AG04449 (cell line): ENCODE measurements at regions not wholly inside any gene's neighbourhood (a gene's known extent, or its start where the extent isn't known, plus 50 kb on each side); places are given as distances from the start of the nearest gene placed in this dataset.
A peak's percentile ranks its signal among the peaks of the same experiment; 100 is the strongest.

Source experiments
- CTCF ChIA-PET: fragments of 350-600 bp; formaldehyde crosslinking; extraction: SDS; loops from one replicate; lab custom pipeline; 2021; ENCODE audit warnings: antibody characterized with exemption; lab: Yijun Ruan, JAX
- POLR2A ChIA-PET: fragments of 400-600, 350-600 bp; formaldehyde crosslinking; extraction: SDS; loops from one replicate; lab custom pipeline; 2020; ENCODE audit warnings: antibody characterized with exemption, inconsistent platforms; lab: Yijun Ruan, JAX
- DNase-seq: peaks from one replicate; pipeline ENCODE4 v3.0.0-alpha.2; 2010; ENCODE audit warnings: low read depth, low spot score
- H3K4me3 ChIP-seq: 2 replicates; pipeline ENCODE4 v1.5.1; 2011; ENCODE audit warnings: low read depth, mild to moderate bottlenecking, control low read depth, low read length
- TF ChIP-seq, protein P1 (sequence below): IDR thresholded peaks from one replicate; pipeline ENCODE4 v1.5.1; 2011; ENCODE audit warnings: mild to moderate bottlenecking, moderate library complexity, low read length, control low read depth, inconsistent platforms; ENCODE audit not compliant: insufficient read depth; ENCODE audit errors: missing control alignments

DNA sequence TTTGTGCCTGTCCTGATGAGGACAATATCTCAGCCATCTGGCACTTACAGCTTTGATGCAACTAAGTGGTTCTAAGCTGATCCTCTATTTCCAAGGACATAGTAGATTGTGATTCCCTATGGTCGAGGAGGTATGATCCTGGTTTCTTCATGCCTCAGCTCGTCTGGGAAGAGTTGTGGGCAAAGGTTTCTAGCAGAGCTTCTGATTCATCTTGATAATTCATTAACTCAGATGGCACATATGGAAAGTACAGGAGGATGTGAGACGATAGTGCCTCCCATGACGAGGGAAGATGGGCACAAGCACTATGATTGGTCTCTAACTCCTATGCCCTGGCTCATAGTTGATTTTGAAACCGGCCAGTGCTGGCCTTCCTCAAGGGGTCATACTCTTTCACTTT, 334.2 kb upstream of the SEMA6D start:
- DNase-seq = no peak
- ChIA-PET POLR2A (interaction anchor here (1.0 kb wide), 1 partner anchor 32 kb away, joined by 3 read pairs; no protein-coding TSS in a partner anchor), CTCF (interaction anchor here (1.1 to 3.6 kb wide), 2 partner anchors 10 to 15 kb away, joined by 3 to 28 read pairs; no protein-coding TSS in a partner anchor)
- H3K4me3 ChIP-seq = no peak overlapping the region
- TF ChIP-seq, protein P1, sequence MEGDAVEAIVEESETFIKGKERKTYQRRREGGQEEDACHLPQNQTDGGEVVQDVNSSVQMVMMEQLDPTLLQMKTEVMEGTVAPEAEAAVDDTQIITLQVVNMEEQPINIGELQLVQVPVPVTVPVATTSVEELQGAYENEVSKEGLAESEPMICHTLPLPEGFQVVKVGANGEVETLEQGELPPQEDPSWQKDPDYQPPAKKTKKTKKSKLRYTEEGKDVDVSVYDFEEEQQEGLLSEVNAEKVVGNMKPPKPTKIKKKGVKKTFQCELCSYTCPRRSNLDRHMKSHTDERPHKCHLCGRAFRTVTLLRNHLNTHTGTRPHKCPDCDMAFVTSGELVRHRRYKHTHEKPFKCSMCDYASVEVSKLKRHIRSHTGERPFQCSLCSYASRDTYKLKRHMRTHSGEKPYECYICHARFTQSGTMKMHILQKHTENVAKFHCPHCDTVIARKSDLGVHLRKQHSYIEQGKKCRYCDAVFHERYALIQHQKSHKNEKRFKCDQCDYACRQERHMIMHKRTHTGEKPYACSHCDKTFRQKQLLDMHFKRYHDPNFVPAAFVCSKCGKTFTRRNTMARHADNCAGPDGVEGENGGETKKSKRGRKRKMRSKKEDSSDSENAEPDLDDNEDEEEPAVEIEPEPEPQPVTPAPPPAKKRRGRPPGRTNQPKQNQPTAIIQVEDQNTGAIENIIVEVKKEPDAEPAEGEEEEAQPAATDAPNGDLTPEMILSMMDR = no peak

DNA sequence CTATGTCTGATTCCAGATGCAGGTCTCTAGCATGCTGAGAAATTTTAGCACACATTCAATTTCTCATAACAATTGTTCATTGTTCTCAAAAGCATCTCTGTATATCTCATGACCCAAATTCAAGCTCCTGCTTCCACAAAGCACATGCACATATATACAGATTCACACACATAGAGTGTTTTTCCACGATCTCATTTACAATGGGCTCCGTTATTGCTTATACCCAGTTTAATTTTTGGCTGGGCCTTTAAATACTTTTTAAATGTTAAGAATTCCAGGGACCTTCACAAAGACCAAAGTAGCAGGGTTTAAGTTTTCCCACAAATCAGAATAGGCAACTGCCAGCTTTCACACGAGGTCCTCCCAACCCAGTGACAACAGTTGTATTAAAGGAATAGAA, 333.5 kb upstream of the SEMA6D start:
- POLR2A ChIA-PET = interaction anchor here (1.0 kb wide), 1 partner anchor 32 kb away, joined by 3 read pairs; no protein-coding TSS in a partner anchor
- TF ChIP-seq, protein P1 = no peak
- no peak overlapping the region for H3K4me3 ChIP-seq
- CTCF ChIA-PET = interaction anchor here (1.1 to 3.6 kb wide), 3 partner anchors 10 to 903 kb away, joined by 3 to 28 read pairs (median 3); no protein-coding TSS in a partner anchor
- DNase-seq = no peak

DNA sequence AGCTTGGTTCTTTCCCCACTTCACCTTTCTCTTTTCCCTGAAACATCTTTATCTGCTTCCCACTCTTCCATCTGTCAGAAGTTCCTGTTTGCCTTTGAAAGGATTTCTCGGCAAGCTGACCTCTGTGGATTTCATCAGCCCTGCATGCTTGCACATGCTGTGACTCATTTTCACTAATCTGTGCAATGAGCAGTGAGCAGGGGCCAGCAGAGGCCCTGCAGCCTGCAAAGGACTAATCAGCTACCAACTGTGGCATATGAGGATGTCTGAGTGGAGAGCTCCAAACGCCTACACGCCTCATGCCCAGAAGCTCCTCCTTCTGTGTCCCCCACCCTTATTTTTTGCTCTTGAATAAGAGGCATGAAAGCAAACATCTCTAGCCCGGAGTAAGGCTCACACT, 333.0 kb upstream of the SEMA6D start:
- ChIA-PET POLR2A (interaction anchor here (0.7 to 1.0 kb wide), 2 partner anchors 12 to 31 kb away, joined by 3 to 5 read pairs; no protein-coding TSS in a partner anchor), CTCF (interaction anchor here (1.1 to 3.6 kb wide), 3 partner anchors 11 to 902 kb away, joined by 3 to 28 read pairs (median 3); no protein-coding TSS in a partner anchor)
- peak; percentile 61 for DNase-seq
- TF ChIP-seq, protein P1 = no peak
- no peak overlapping the region for H3K4me3 ChIP-seq

DNA sequence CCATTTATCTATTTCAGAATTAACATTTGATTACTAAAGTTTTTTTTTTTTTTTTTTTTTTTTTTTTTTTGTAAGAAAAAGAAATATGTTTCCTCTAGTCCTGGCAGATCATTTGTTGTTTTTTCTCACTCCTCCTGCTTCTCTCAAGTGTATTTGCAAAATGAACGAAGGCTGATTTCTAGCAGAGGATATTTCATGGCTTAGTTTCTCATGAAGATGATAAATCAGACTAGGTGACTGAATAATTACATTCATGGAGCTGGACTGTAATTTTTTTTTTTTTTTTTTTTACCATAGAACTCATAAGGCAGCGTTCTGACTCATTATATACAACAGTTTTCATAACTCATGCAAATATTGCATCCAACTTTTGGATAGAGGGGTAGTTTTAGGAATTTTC, 332.5 kb upstream of the SEMA6D start:
- TF ChIP-seq, protein P1 = no peak
- ChIA-PET POLR2A (interaction anchor here (0.7 kb wide), 1 partner anchor 11 kb away, joined by 5 read pairs; no protein-coding TSS in a partner anchor), CTCF (interaction anchor here (1.5 to 3.6 kb wide), 2 partner anchors 11 to 902 kb away, joined by 3 to 28 read pairs; no protein-coding TSS in a partner anchor)
- H3K4me3 ChIP-seq = no peak overlapping the region
- DNase-seq = no peak

DNA sequence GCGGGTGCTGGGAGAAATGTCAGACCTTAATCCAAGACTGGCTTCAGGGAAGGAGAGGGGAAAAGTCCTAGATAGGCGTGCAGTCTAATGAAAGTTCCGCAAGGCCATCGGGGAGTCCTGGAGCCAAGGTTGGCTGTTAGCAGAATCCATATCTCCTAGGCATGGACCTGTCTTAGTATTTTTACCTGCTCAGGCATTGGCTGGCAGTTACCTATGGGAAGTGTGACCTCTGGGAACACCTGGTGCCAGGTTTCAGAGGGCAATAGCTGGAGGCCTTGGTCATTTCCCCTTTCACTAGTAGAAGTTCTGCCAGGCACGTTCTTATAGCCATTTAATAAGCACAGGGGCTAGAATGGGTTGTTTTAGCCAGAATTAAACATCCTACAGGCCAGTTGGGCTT, 330.8 kb upstream of the SEMA6D start:
- no peak for DNase-seq
- no peak overlapping the region for H3K4me3 ChIP-seq
- ChIA-PET CTCF (no interaction called here), POLR2A (no interaction called here)
- TF ChIP-seq, protein P1 = no peak

DNA sequence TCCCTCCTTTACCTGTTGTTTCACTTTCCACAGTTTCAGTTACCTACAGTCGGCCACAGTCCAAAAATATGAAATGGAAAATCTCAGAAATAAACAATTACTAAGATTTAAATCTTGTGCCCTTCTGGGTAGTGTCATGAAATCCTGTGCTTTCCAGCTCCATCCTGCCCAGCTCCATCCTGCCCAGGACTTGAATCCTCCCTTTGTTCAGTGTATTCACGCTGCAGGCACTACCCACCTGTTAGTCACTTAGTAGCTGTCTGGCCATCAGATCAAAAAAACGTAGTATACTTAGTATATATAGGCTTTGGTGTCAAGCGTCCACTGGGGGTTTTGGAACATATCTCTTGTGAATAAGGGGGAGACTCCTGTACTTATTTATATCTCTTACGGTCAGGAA, 329.0 kb upstream of the SEMA6D start:
- DNase-seq = no peak
- H3K4me3 ChIP-seq = no peak overlapping the region
- POLR2A ChIA-PET = no interaction called here
- TF ChIP-seq, protein P1 = no peak
- CTCF ChIA-PET = interaction anchor here (0.8 kb wide), 1 partner anchor 9 kb away, joined by 3 read pairs; no protein-coding TSS in a partner anchor
